Body of pancreas (tissue), 4 donors: ENCODE measurements at regions not wholly inside any gene's neighbourhood (a gene's known extent, or its start where the extent isn't known, plus 50 kb on each side); places are given as distances from the start of the nearest gene placed in this dataset.

ENCODE experiments used
- ATAC-seq: fragments of 150-250 bp; one replicate; pipeline ENCODE4 v1.9.1; 2016
- DNase-seq, 4 donors: peaks; one replicate each; pipeline ENCODE4 v3.0.0-alpha.2; 2019
- H3K27ac ChIP-seq, 4 donors: fragments of 200-600 bp; sonication (generic); 1 replicate in 3 of 4; 2 replicates in 1 of 4; pipeline versions ENCODE4 v1.5.1 to v1.6.1; 2016 to 2019; ENCODE audit warnings: mild to moderate bottlenecking in 1 of 4, mixed read lengths in 1 of 4, moderate library complexity in 1 of 4
- H3K27me3 ChIP-seq, 2 donors: fragments of 200-600 bp; sonication (generic); one replicate each; pipeline ENCODE4 v1.6.0; 2016; ENCODE audit warnings: mild to moderate bottlenecking in 1 of 2
- H3K36me3 ChIP-seq, 2 donors: fragments of 200-600 bp; sonication (generic); replicated peaks in 1 of 2; 2 replicates each; pipeline ENCODE4 v1.5.1; 2016; ENCODE audit warnings: low read depth in 2 of 2; ENCODE audit not compliant: insufficient read depth in 1 of 2
- H3K4me1 ChIP-seq: fragments of 200-600 bp; sonication (generic); one replicate; pipeline ENCODE4 v1.6.0; 2016
- H3K4me3 ChIP-seq, 2 donors: fragments of 200-600 bp; sonication (generic); 1 replicate in 1 of 2; 2 replicates in 1 of 2; pipeline ENCODE4 v1.5.1; 2016 to 2019
- H3K9me3 ChIP-seq, 3 donors: fragments of 200-600 bp; sonication (generic); 1 replicate in 2 of 3; 2 replicates in 1 of 3; pipeline ENCODE4 v1.5.1; 2016
- CTCF ChIP-seq, 7 experiments: fragments of 450-650 bp in 4 of 7; fragments of 200-600 bp in 3 of 7; sonication (generic) in 3 of 7; IDR thresholded peaks; one replicate each; pipeline ENCODE4 v1.5.1; 2016 to 2019; ENCODE audit warnings: antibody characterized with exemption in 7 of 7
- POLR2A ChIP-seq, 3 donors: fragments of 450-650 bp; IDR thresholded peaks; one replicate each; pipeline ENCODE4 v1.6.1; 2016; ENCODE audit warnings: antibody characterized with exemption in 3 of 3, mild to moderate bottlenecking in 2 of 3
- WGBS, 2 donors: methylation state at CpG; one replicate each; pipeline ENCODE4 v1.1.5; 2017; 5-methylcytosine and 5-hydroxymethylcytosine counted together
- intact Hi-C: fragments of 100-400 bp; cut with DNase I; formaldehyde crosslinking; loops from one replicate; pipeline ENCODE4 v1.15.1; 2023

DNA sequence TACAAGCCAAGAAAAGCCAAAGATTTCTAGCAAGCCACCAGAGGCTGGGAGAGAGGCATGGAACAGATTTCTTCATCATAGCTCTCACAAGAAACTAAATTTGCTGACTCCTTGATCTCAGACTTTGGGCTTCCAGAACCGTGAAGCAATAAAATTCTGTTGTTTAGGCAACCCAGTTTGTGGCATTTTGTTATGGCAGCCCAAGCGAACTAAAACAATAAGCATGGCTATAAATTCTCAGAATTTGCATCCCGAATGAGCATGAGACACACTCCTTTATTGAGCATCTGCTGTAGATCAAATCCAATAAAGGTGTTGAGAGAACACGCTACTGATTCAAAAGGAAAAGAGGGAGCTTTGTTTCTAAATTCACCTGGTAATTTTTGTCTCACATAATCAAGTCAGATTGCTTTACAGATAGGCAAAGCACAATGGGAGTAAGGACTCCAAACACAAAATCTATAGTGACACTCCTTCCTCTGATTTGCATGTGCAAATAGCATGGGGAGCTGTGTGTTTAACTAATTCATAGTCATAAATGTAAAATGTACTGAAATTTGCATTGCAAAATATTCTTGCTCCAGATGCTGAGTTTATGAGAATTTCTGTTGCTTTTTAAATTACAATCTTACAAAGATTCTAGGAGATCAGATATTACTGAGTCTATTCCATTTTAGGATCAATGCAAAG is 308.7 kb downstream of the MED10 start:
- Histone ChIP-seq H3K4me1 (no peaks in the 10 kb centered on the region), H3K27me3 (no peaks in the 10 kb centered on the region), H3K4me3 (no peak overlapping the region), H3K9me3 (no peaks in the 10 kb centered on the region), H3K27ac (no peak overlapping the region), H3K36me3 (no peaks in the 10 kb centered on the region)
- ATAC-seq: no peak
- intact Hi-C loops: no loop called here
- TF ChIP-seq POLR2A (IDR thresholded peaks at IDR 0.05): no peak
- TF ChIP-seq CTCF (IDR thresholded peaks at IDR 0.05): no peak
- no peak for DNase-seq
- WGBS, 2 donors: 29 to 35% methylated on average over 4 of the region's 4 CpGs

GRCh38 chr5:6066016-6066415 is 312.3 kb downstream of the MED10 start:
- Histone ChIP-seq H3K27ac (no peak overlapping the region), H3K4me3 (no peak overlapping the region), H3K9me3 (no peaks in the 10 kb centered on the region), H3K4me1 (no peaks in the 10 kb centered on the region), H3K36me3 (no peaks in the 10 kb centered on the region), H3K27me3 (no peaks in the 10 kb centered on the region)
- DNase-seq (no peak), ATAC-seq (no peak)
- TF ChIP-seq CTCF (IDR thresholded peaks at IDR 0.05) (no peak), POLR2A (IDR thresholded peaks at IDR 0.05) (no peak)
- intact Hi-C loops: no loop called here
- WGBS, 2 donors: 50 to 53% methylated on average over 1 of the region's 1 CpG

DNA sequence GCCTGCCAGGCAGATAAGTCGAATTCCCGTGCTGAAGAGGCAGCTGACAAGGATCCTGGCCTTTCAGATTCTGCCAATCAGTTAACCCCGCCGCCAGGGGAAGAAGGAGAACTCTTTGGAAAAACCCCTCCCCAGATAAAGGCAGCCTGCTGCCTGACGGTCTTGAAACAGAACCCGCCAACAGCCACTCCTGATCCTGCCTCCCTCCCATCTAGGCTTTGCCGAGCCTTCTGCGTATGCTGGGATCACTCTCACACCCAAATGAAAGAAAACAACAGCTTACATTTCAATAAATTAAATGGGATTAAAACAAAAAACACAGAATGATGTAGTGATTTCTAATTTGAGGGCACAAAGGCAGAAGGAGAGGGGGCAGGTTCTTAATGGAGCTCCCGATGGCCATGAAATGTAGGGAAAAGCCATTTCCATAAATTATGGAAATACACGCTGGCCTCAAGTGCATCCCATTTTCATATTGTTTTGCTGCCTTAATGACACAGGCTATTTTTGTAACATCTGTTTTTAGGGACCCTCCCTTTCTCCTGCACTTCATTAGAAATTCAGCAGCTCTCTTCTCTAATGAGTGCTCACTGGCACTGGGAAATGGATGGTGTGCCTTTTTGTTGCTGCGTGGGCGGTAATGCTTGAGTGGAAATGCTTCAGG is 319.1 kb downstream of the MED10 start:
- H3K4me1 ChIP-seq: no peaks in the 10 kb centered on the region
- WGBS, 2 donors: 56 to 61% methylated on average over 12 of the region's 12 CpGs
- ATAC-seq: no peak
- no peak for DNase-seq
- no peak overlapping the region for H3K27ac ChIP-seq
- no peaks in the 10 kb centered on the region for H3K36me3 ChIP-seq
- no peak overlapping the region for H3K4me3 ChIP-seq
- no peaks in the 10 kb centered on the region for H3K9me3 ChIP-seq
- no peak for TF ChIP-seq CTCF (IDR thresholded peaks at IDR 0.05)
- no peak for TF ChIP-seq POLR2A (IDR thresholded peaks at IDR 0.05)
- H3K27me3 ChIP-seq: no peaks in the 10 kb centered on the region
- intact Hi-C loops: no loop called here

DNA sequence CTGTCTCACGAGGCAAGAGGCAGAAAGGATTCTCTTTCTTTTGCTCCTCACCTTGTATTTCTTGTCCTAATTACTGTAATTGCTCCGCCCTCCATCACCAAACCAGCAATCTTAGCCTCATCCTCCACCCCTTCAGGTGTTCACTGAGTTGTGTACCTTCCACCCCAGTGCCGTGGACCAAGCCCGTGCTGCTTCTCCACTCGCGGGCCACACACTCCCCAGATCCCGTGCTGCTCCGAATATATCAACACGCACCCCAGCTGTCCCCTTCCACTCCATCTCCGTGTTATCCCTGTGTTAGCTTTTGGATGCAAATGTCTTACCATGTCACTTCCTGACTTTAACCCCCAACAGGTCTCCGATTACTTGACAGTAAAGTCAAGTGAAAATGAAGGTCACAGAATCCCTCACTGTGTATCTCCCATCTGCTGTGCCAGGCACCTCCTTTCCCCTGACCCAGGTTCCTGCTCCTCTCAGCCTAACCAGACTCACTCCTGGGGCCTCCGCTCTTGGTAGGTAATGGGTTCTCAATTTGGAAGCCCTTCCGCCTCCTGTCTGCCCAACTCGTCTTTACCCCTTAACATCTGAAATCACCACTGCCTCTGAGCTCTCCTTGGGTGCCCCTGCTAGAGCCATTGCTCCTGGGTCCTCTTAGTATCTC is 320.2 kb downstream of the MED10 start:
- no peak for TF ChIP-seq CTCF (IDR thresholded peaks at IDR 0.05)
- no peak for TF ChIP-seq POLR2A (IDR thresholded peaks at IDR 0.05)

More for the DNA sequence above, 320.2 kb downstream of the MED10 start:
- Histone ChIP-seq H3K4me1 (no peaks in the 10 kb centered on the region), H3K27ac (no peak overlapping the region), H3K27me3 (no peaks in the 10 kb centered on the region), H3K4me3 (no peak overlapping the region), H3K36me3 (no peaks in the 10 kb centered on the region), H3K9me3 (no peaks in the 10 kb centered on the region)
- DNase-seq (no peak), ATAC-seq (no peak)
- intact Hi-C loops: no loop called here
- 72 to 76% methylated on average over 14 of the region's 14 CpGs for WGBS, 2 donors
